ENCODE measurements at regions not wholly inside any gene's neighbourhood (a gene's known extent, or its start where the extent isn't known, plus 50 kb on each side); places are given as distances from the start of the nearest gene placed in this dataset.

- no peak for TF ChIP-seq GTF3C2 (IDR thresholded peaks at IDR 0.05; ENCODE audit: borderline replicate concordance, extremely low read depth, insufficient read length)
- TF ChIP-seq ATF3 (IDR thresholded peaks at IDR 0.05) = 0 out of 2 replicates have a peak, but pooled peaks have one; percentile 30
- TF ChIP-seq ATF3 (CRISPR knock-in tag; conservative IDR thresholded peaks at IDR 0.05) = no peak
- peak; percentile 96 for TF ChIP-seq FOXM1 (IDR thresholded peaks at IDR 0.05; ENCODE audit: low read depth)
- no peak for TF ChIP-seq FOXM1 (CRISPR knock-in tag; IDR thresholded peaks at IDR 0.05; ENCODE audit: low read depth)
- peak; percentile 66 for TF ChIP-seq CTBP1 (IDR thresholded peaks at IDR 0.05; ENCODE audit: borderline replicate concordance)
- TF ChIP-seq ZNF324 (CRISPR knock-in tag; IDR thresholded peaks at IDR 0.05) = no peak
- TF ChIP-seq ZNF584 (CRISPR knock-in tag; IDR thresholded peaks at IDR 0.05; ENCODE audit: low read depth) = 0 out of 2 replicates have a peak, but pooled peaks have one; percentile 58
- no peak for TF ChIP-seq NR2F6 (CRISPR knock-in tag; IDR thresholded peaks at IDR 0.05)
- no peak for TF ChIP-seq ARID2 (IDR thresholded peaks at IDR 0.05)
- TF ChIP-seq ZNF830 (CRISPR knock-in tag; IDR thresholded peaks at IDR 0.05) = no peak
- peak; percentile 85 for TF ChIP-seq MEIS2 (IDR thresholded peaks at IDR 0.05; ENCODE audit: partially characterized antibody)
- no peak for TF ChIP-seq ZNF316 (IDR thresholded peaks at IDR 0.05)
- no peak for TF ChIP-seq SAFB (IDR thresholded peaks at IDR 0.05; ENCODE audit: borderline replicate concordance, low read depth, low read length)
- TF ChIP-seq, protein P1, sequence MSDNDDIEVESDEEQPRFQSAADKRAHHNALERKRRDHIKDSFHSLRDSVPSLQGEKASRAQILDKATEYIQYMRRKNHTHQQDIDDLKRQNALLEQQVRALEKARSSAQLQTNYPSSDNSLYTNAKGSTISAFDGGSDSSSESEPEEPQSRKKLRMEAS (CRISPR knock-in tag; IDR thresholded peaks at IDR 0.05) = 0 out of 2 replicates have a peak, but pooled peaks have one; percentile 43
- TF ChIP-seq HNRNPL (IDR thresholded peaks at IDR 0.05; ENCODE audit: low read depth, low read length) = no peak
- peak; percentile 99 for TF ChIP-seq LEF1 (IDR thresholded peaks at IDR 0.05)
- no peak for TF ChIP-seq SLC30A9 (CRISPR knock-in tag; IDR thresholded peaks at IDR 0.05)
- TF ChIP-seq RBM17 (IDR thresholded peaks at IDR 0.05; ENCODE audit: borderline replicate concordance, low read depth, low read length) = no peak
- no peak for TF ChIP-seq MTF1 (CRISPR knock-in tag; IDR thresholded peaks at IDR 0.05; ENCODE audit: borderline replicate concordance)
- TF ChIP-seq MAFF (IDR thresholded peaks at IDR 0.05; ENCODE audit: low read length) = no peak
- peak; percentile 97 for TF ChIP-seq CBFA2T2 (conservative IDR thresholded peaks at IDR 0.05)
- no peak for TF ChIP-seq ID3 (CRISPR knock-in tag; IDR thresholded peaks at IDR 0.05)
- peak; percentile 60; the same call in 1 of the 2 replicates for TF ChIP-seq ID3 (tag; IDR thresholded peaks at IDR 0.05)
- TF ChIP-seq BCOR (IDR thresholded peaks at IDR 0.05) = peak; percentile 48
- TF ChIP-seq, protein P2, sequence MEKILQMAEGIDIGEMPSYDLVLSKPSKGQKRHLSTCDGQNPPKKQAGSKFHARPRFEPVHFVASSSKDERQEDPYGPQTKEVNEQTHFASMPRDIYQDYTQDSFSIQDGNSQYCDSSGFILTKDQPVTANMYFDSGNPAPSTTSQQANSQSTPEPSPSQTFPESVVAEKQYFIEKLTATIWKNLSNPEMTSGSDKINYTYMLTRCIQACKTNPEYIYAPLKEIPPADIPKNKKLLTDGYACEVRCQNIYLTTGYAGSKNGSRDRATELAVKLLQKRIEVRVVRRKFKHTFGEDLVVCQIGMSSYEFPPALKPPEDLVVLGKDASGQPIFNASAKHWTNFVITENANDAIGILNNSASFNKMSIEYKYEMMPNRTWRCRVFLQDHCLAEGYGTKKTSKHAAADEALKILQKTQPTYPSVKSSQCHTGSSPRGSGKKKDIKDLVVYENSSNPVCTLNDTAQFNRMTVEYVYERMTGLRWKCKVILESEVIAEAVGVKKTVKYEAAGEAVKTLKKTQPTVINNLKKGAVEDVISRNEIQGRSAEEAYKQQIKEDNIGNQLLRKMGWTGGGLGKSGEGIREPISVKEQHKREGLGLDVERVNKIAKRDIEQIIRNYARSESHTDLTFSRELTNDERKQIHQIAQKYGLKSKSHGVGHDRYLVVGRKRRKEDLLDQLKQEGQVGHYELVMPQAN (IDR thresholded peaks at IDR 0.05; ENCODE audit: borderline replicate concordance) = no peak
Measured at GRCh38 chr1:70675737-70676156, 264.7 kb downstream of the CTH start (continued).

Data from K562 (cell line).